ENCODE measurements at regions not wholly inside any gene's neighbourhood (a gene's known extent, or its start where the extent isn't known, plus 50 kb on each side); places are given as distances from the start of the nearest gene placed in this dataset.

- H3K4me3 ChIP-seq = no peak overlapping the region
- H3F3A ChIP-seq (replicated peaks; ENCODE audit: low read depth) = no peaks in the 10 kb centered on the region
- no peak for DNase-seq (ENCODE audit: low spot score)
- no peak overlapping the region for H2AFZ ChIP-seq
- peaks cover 39% of the 10 kb centered on the region for H3K4me1 Mint-ChIP-seq
- peaks cover 18% of the 10 kb centered on the region for H3K4me1 ChIP-seq (ENCODE audit: insufficient read depth)
- H4K20me1 ChIP-seq (replicated peaks; ENCODE audit: insufficient read depth) = no peaks in the 10 kb centered on the region; the same call in 1 of the 2 replicates
- no peaks in the 10 kb centered on the region; the same call in 2 of the 3 replicates for H3K9me3 Mint-ChIP-seq
- no peak overlapping the region for H3K27ac Mint-ChIP-seq
- no peaks in the 10 kb centered on the region; the same call in 1 of the 2 replicates for H3K36me3 ChIP-seq (ENCODE audit: insufficient read depth)
- no peaks in the 10 kb centered on the region for H3K27me3 Mint-ChIP-seq (ENCODE audit: insufficient read depth, low read depth, poor library complexity)
- no peak for ATAC-seq
- no peaks in the 10 kb centered on the region for H3K27me3 ChIP-seq (ENCODE audit: insufficient read depth)
- H3K79me2 ChIP-seq (replicated peaks; ENCODE audit: insufficient read depth) = peaks cover 88% of the 10 kb centered on the region
- H3K4me3 Mint-ChIP-seq = no peak overlapping the region
- no peaks in the 10 kb centered on the region for H3K9me2 ChIP-seq (ENCODE audit: insufficient read depth)
- H3K27ac ChIP-seq (ENCODE audit: low read depth) = no peak overlapping the region
- no peaks in the 10 kb centered on the region for H3K36me3 Mint-ChIP-seq (ENCODE audit: low read depth)
- TF ChIP-seq, protein P1, sequence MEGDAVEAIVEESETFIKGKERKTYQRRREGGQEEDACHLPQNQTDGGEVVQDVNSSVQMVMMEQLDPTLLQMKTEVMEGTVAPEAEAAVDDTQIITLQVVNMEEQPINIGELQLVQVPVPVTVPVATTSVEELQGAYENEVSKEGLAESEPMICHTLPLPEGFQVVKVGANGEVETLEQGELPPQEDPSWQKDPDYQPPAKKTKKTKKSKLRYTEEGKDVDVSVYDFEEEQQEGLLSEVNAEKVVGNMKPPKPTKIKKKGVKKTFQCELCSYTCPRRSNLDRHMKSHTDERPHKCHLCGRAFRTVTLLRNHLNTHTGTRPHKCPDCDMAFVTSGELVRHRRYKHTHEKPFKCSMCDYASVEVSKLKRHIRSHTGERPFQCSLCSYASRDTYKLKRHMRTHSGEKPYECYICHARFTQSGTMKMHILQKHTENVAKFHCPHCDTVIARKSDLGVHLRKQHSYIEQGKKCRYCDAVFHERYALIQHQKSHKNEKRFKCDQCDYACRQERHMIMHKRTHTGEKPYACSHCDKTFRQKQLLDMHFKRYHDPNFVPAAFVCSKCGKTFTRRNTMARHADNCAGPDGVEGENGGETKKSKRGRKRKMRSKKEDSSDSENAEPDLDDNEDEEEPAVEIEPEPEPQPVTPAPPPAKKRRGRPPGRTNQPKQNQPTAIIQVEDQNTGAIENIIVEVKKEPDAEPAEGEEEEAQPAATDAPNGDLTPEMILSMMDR (conservative IDR thresholded peaks at IDR 0.05; ENCODE audit: low read depth in 2 of 2) = no peak
- TF ChIP-seq ZNF331 (CRISPR knock-in tag; IDR thresholded peaks at IDR 0.05; ENCODE audit: low read depth) (no peak), EZH2phosphoT487 (IDR thresholded peaks at IDR 0.05; ENCODE audit: unreplicated experiment) (no peak), CREB1 (CRISPR knock-in tag; IDR thresholded peaks at IDR 0.05; ENCODE audit: low read depth) (no peak), POLR2AphosphoS5 (IDR thresholded peaks at IDR 0.05; ENCODE audit: low read depth) (no peak), STAT1 (IDR thresholded peaks at IDR 0.05; ENCODE audit: unreplicated experiment) (no peak)
- TF ChIP-seq, protein P2, sequence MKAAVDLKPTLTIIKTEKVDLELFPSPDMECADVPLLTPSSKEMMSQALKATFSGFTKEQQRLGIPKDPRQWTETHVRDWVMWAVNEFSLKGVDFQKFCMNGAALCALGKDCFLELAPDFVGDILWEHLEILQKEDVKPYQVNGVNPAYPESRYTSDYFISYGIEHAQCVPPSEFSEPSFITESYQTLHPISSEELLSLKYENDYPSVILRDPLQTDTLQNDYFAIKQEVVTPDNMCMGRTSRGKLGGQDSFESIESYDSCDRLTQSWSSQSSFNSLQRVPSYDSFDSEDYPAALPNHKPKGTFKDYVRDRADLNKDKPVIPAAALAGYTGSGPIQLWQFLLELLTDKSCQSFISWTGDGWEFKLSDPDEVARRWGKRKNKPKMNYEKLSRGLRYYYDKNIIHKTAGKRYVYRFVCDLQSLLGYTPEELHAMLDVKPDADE (IDR thresholded peaks at IDR 0.05) = no peak
- no peak overlapping the region for H3K4me2 ChIP-seq
Observed at GRCh38 chr6:144338951-144339700, 54.0 kb downstream of the UTRN start.

DNA sequence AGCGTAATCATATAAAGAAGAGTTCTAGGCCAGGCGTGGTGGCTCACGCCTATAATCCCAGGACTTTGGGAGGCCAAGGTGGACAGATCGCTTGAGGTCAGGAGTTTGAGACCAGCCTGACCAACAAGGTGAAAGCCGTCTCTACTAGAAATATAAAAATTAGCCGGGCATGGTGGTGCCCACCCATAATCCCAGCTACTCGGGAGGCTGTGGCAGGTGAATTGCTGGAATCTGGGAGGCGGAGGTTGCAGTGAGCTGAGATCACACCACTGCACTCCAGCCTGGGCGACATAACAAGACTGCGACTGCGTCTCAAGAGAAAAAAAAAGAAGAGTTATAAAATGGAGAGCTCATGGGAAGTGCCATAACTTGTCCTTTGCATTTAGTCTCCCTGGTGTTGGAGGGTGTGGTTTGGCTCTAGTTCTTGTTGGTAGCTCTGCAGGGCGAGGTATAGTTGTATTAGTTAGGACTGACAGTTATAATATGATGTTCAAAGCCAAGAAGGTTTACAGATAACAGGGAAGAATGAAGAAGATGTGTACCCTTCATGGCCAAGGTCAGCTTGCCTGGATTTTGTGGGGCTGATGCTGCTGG is 54.8 kb downstream of the UTRN start:
- TF ChIP-seq, protein P2 (IDR thresholded peaks at IDR 0.05) = no peak
- TF ChIP-seq EZH2phosphoT487 (IDR thresholded peaks at IDR 0.05; ENCODE audit: unreplicated experiment) = no peak
- TF ChIP-seq CREB1 (CRISPR knock-in tag; IDR thresholded peaks at IDR 0.05; ENCODE audit: low read depth) = no peak
- Histone ChIP-seq H3F3A (replicated peaks; ENCODE audit: low read depth) (no peaks in the 10 kb centered on the region), H3K79me2 (replicated peaks; ENCODE audit: insufficient read depth) (peaks cover 89% of the 10 kb centered on the region), H3K9me2 (ENCODE audit: insufficient read depth) (no peaks in the 10 kb centered on the region), H3K27ac (ENCODE audit: low read depth) (no peak overlapping the region), H3K4me3 (no peak overlapping the region), H4K20me1 (replicated peaks; ENCODE audit: insufficient read depth) (no peaks in the 10 kb centered on the region; the same call in 1 of the 2 replicates), H2AFZ (no peak overlapping the region), H3K4me1 (ENCODE audit: insufficient read depth) (peaks cover 17% of the 10 kb centered on the region), H3K4me2 (no peak overlapping the region), H3K36me3 (ENCODE audit: insufficient read depth) (no peaks in the 10 kb centered on the region; the same call in 1 of the 2 replicates), H3K27me3 (ENCODE audit: insufficient read depth) (no peaks in the 10 kb centered on the region)
- H3K27ac Mint-ChIP-seq = no peak overlapping the region
- no peaks in the 10 kb centered on the region for H3K27me3 Mint-ChIP-seq (ENCODE audit: insufficient read depth, low read depth, poor library complexity)
- H3K36me3 Mint-ChIP-seq (ENCODE audit: low read depth) = no peaks in the 10 kb centered on the region
- H3K4me3 Mint-ChIP-seq = no peak overlapping the region
- ATAC-seq = no peak
- H3K9me3 Mint-ChIP-seq = no peaks in the 10 kb centered on the region; the same call in 2 of the 3 replicates
- peaks cover 38% of the 10 kb centered on the region for H3K4me1 Mint-ChIP-seq
- DNase-seq (ENCODE audit: low spot score) = no peak

All from GM23338 (cell line).